Neural progenitor cell (in vitro differentiated cells): ENCODE measurements at regions not wholly inside any gene's neighbourhood (a gene's known extent, or its start where the extent isn't known, plus 50 kb on each side); places are given as distances from the start of the nearest gene placed in this dataset.

Source experiments
- DNase-seq: peaks from one replicate; pipeline ENCODE4 v3.0.0-alpha.2; 2016; ENCODE audit warnings: low spot score
- H2AFZ ChIP-seq: fragments of 200-600 bp; sonication (generic); replicated peaks from 2 replicates; pipeline ENCODE4 v1.6.1; 2016; ENCODE audit warnings: antibody characterized with exemption
- H3F3A ChIP-seq: fragments of 200-600 bp; sonication (generic); 2 replicates; pipeline ENCODE4 v1.6.1; 2016; ENCODE audit warnings: antibody characterized with exemption, low read depth
- H3K27ac ChIP-seq: fragments of 200-600 bp; sonication (generic); 2 replicates; pipeline ENCODE4 v1.5.1; 2016; ENCODE audit warnings: mild to moderate bottlenecking
- H3K27me3 ChIP-seq: fragments of 200-600 bp; sonication (generic); 2 replicates; pipeline ENCODE4 v1.6.1; 2016; ENCODE audit warnings: mild to moderate bottlenecking, moderate library complexity
- H3K36me3 ChIP-seq: fragments of 200-600 bp; sonication (generic); 2 replicates; pipeline ENCODE4 v1.5.1; 2016
- H3K4me1 ChIP-seq: fragments of 200-600 bp; sonication (generic); 2 replicates; pipeline ENCODE4 v1.6.1; 2016; ENCODE audit warnings: mixed run types
- H3K4me2 ChIP-seq: fragments of 200-600 bp; sonication (generic); 2 replicates; pipeline ENCODE4 v1.6.1; 2016
- H3K4me3 ChIP-seq: fragments of 200-600 bp; sonication (generic); 2 replicates; pipeline ENCODE4 v1.5.1; 2016
- H3K79me2 ChIP-seq: fragments of 200-600 bp; sonication (generic); 2 replicates; pipeline ENCODE4 v1.6.1; 2016; ENCODE audit warnings: low read depth
- H3K9ac ChIP-seq: fragments of 200-600 bp; sonication (generic); 2 replicates; pipeline ENCODE4 v1.6.1; 2016
- H3K9me3 ChIP-seq: fragments of 200-600 bp; sonication (generic); 2 replicates; pipeline ENCODE4 v1.5.1; 2016; ENCODE audit warnings: low read depth
- H4K20me1 ChIP-seq: fragments of 200-600 bp; sonication (generic); 2 replicates; pipeline ENCODE4 v1.6.1; 2016; ENCODE audit warnings: low read depth
- H3K27ac Mint-ChIP-seq: 3 replicates; pipeline ENCODE4 v1.8.0; 2021; ENCODE audit warnings: mixed read lengths
- H3K27me3 Mint-ChIP-seq: 2 replicates; pipeline ENCODE4 v1.8.0; 2022; ENCODE audit warnings: low read depth, mild to moderate bottlenecking, inconsistent platforms, moderate library complexity, mixed read lengths; ENCODE audit not compliant: insufficient read depth
- H3K36me3 Mint-ChIP-seq: 3 replicates; pipeline ENCODE4 v1.8.0; 2021; ENCODE audit warnings: mixed read lengths
- H3K4me1 Mint-ChIP-seq: 3 replicates; pipeline ENCODE4 v1.8.0; 2021; ENCODE audit warnings: mixed read lengths
- H3K4me3 Mint-ChIP-seq: 3 replicates; pipeline ENCODE4 v1.8.0; 2021; ENCODE audit warnings: mild to moderate bottlenecking, moderate library complexity, mixed read lengths
- H3K9me3 Mint-ChIP-seq: 3 replicates; pipeline ENCODE4 v1.8.0; 2020; ENCODE audit warnings: mixed read lengths
- EZH2 ChIP-seq: fragments of 200-600 bp; sonication (generic); IDR thresholded peaks from 2 replicates; pipeline ENCODE4 v1.6.1; 2017; ENCODE audit warnings: antibody characterized with exemption, mild to moderate bottlenecking, moderate library complexity
- EZH2phosphoT487 ChIP-seq: fragments of 200-600 bp; sonication (generic); IDR thresholded peaks from 2 replicates; pipeline ENCODE4 v1.6.1; 2017; ENCODE audit warnings: antibody characterized with exemption
- TF ChIP-seq, protein P1 (sequence below): fragments of 200-600 bp; sonication (generic); IDR thresholded peaks from 2 replicates; pipeline ENCODE4 v1.5.1; 2017; ENCODE audit warnings: antibody characterized with exemption, mild to moderate bottlenecking

DNA sequence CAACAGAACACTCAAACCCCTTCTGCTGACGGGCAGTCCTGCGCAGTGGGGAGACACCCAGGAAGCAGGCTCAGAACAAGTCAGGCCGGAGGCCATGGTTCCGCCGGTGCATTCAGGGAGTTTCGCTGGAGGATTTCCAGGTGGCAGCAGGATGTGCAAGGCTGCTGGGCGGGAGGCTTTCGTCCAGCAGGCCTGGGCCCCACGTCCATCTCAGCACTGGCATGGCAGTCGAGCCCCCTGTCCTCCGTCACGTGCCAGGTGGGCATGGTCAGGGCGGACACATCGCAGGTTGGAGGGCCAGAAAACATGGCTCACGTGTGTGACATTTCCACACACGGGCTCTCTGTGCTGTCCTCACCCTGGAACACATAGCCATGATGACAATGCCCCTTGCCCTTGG, 299.9 kb upstream of the IRX2 start:
- H3K27me3 ChIP-seq = no peaks in the 10 kb centered on the region
- no peak overlapping the region for H3K4me3 Mint-ChIP-seq
- H3K9me3 Mint-ChIP-seq = no peaks in the 10 kb centered on the region
- H3F3A ChIP-seq = no peaks in the 10 kb centered on the region
- no peaks in the 10 kb centered on the region for H3K4me1 ChIP-seq
- no peaks in the 10 kb centered on the region for H4K20me1 ChIP-seq
- H3K9me3 ChIP-seq = no peaks in the 10 kb centered on the region
- no peak for TF ChIP-seq EZH2phosphoT487
- TF ChIP-seq, protein P1, sequence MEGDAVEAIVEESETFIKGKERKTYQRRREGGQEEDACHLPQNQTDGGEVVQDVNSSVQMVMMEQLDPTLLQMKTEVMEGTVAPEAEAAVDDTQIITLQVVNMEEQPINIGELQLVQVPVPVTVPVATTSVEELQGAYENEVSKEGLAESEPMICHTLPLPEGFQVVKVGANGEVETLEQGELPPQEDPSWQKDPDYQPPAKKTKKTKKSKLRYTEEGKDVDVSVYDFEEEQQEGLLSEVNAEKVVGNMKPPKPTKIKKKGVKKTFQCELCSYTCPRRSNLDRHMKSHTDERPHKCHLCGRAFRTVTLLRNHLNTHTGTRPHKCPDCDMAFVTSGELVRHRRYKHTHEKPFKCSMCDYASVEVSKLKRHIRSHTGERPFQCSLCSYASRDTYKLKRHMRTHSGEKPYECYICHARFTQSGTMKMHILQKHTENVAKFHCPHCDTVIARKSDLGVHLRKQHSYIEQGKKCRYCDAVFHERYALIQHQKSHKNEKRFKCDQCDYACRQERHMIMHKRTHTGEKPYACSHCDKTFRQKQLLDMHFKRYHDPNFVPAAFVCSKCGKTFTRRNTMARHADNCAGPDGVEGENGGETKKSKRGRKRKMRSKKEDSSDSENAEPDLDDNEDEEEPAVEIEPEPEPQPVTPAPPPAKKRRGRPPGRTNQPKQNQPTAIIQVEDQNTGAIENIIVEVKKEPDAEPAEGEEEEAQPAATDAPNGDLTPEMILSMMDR = no peak
- TF ChIP-seq EZH2 = no peak
- H3K79me2 ChIP-seq = no peaks in the 10 kb centered on the region
- no peak overlapping the region for H3K4me3 ChIP-seq
- no peak for DNase-seq
- H3K4me2 ChIP-seq = no peak overlapping the region
- H3K27me3 Mint-ChIP-seq = peaks cover 5% of the 10 kb centered on the region
- H3K27ac Mint-ChIP-seq = no peak overlapping the region
- no peak overlapping the region for H2AFZ ChIP-seq
- no peaks in the 10 kb centered on the region for H3K36me3 ChIP-seq
- H3K36me3 Mint-ChIP-seq = no peaks in the 10 kb centered on the region
- no peak overlapping the region for H3K9ac ChIP-seq
- H3K4me1 Mint-ChIP-seq = peaks cover 3% of the 10 kb centered on the region
- no peak overlapping the region for H3K27ac ChIP-seq

DNA sequence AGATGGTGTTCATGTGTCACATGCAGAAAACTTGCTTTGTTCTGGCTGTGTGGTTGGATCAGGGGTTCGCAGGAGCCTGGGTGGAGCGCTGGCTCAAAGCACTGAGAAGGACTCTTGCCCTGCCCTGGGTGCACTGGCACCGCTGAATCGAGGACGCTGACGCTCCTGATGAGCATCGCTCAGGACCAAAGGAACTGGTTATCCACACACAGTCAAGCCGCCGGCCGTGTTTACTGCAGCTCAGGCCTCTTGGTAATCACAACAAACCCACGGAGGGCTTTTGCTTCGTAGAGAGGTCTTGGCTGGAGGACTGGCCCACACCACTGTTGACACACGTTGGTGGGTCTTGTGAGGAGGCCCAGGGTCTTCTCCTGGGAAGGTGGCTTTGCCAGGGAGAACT, 299.4 kb upstream of the IRX2 start:
- Histone ChIP-seq H3K36me3 (no peaks in the 10 kb centered on the region), H3K4me2 (no peak overlapping the region), H4K20me1 (no peaks in the 10 kb centered on the region), H3K4me3 (no peak overlapping the region), H2AFZ (no peak overlapping the region), H3K79me2 (no peaks in the 10 kb centered on the region), H3K4me1 (no peaks in the 10 kb centered on the region), H3K27me3 (no peaks in the 10 kb centered on the region), H3F3A (no peaks in the 10 kb centered on the region), H3K9ac (no peak overlapping the region), H3K27ac (no peak overlapping the region), H3K9me3 (no peaks in the 10 kb centered on the region)
- no peaks in the 10 kb centered on the region for H3K36me3 Mint-ChIP-seq
- DNase-seq = no peak
- TF ChIP-seq EZH2phosphoT487 = no peak
- TF ChIP-seq EZH2 = no peak
- TF ChIP-seq, protein P1 = no peak
- no peak overlapping the region for H3K4me3 Mint-ChIP-seq
- H3K27ac Mint-ChIP-seq = no peak overlapping the region
- H3K4me1 Mint-ChIP-seq = peaks cover 1% of the 10 kb centered on the region
- peaks cover 5% of the 10 kb centered on the region for H3K27me3 Mint-ChIP-seq
- H3K9me3 Mint-ChIP-seq = no peaks in the 10 kb centered on the region

DNA sequence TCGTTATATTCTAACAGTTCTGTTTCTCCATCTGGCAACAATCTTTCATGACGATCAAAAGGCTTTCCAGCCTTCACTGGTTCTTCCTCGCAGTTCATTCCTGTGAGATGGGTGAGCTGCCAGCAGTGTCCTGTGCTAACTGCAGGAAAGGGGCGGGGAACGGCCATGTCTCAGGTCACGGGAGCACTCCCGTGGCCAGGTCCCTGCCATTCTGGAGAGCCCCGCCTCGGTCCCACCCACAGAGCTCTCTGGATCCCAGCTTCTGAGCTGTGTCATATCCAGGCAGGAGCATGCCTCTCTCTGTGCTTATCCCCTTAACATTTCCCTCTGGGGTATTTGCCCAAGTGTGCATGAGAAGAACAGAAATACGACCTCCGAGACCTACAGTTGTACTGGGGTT, 297.8 kb upstream of the IRX2 start:
- H3K4me1 Mint-ChIP-seq = peaks cover 6% of the 10 kb centered on the region

More for the DNA sequence above, 297.8 kb upstream of the IRX2 start:
- TF ChIP-seq EZH2 (no peak), EZH2phosphoT487 (no peak)
- TF ChIP-seq, protein P1 = no peak
- no peaks in the 10 kb centered on the region for H3K36me3 Mint-ChIP-seq
- H3K79me2 ChIP-seq = no peaks in the 10 kb centered on the region
- no peaks in the 10 kb centered on the region for H3K36me3 ChIP-seq
- DNase-seq = no peak
- H3F3A ChIP-seq = no peaks in the 10 kb centered on the region
- no peaks in the 10 kb centered on the region for H3K27me3 ChIP-seq
- H3K27ac ChIP-seq = no peak overlapping the region
- H3K9ac ChIP-seq = no peak overlapping the region
- no peak overlapping the region for H3K4me2 ChIP-seq
- H3K4me3 ChIP-seq = no peak overlapping the region
- H3K27me3 Mint-ChIP-seq = peaks cover 3% of the 10 kb centered on the region
- H3K9me3 ChIP-seq = no peaks in the 10 kb centered on the region
- no peaks in the 10 kb centered on the region for H4K20me1 ChIP-seq
- H3K4me3 Mint-ChIP-seq = no peak overlapping the region
- no peaks in the 10 kb centered on the region for H3K4me1 ChIP-seq
- no peaks in the 10 kb centered on the region for H3K9me3 Mint-ChIP-seq
- H3K27ac Mint-ChIP-seq = no peak overlapping the region
- H2AFZ ChIP-seq = no peak overlapping the region
